HG03575 (cell line): ENCODE measurements at regions not wholly inside any gene's neighbourhood (a gene's known extent, or its start where the extent isn't known, plus 50 kb on each side); places are given as distances from the start of the nearest gene placed in this dataset.

ENCODE experiments used
- ATAC-seq: cut with Tn5 transposase; IDR thresholded peaks from one replicate; pipeline ENCODE4 v1.9.1; 2021; ENCODE audit not compliant: unreplicated experiment, insufficient number of reproducible peaks, low FRiP score; ENCODE audit errors: extremely low read depth

GRCh38 chr10:21171936-21172541, 274.9 kb upstream of the NEBL start:
- no peak for ATAC-seq

DNA sequence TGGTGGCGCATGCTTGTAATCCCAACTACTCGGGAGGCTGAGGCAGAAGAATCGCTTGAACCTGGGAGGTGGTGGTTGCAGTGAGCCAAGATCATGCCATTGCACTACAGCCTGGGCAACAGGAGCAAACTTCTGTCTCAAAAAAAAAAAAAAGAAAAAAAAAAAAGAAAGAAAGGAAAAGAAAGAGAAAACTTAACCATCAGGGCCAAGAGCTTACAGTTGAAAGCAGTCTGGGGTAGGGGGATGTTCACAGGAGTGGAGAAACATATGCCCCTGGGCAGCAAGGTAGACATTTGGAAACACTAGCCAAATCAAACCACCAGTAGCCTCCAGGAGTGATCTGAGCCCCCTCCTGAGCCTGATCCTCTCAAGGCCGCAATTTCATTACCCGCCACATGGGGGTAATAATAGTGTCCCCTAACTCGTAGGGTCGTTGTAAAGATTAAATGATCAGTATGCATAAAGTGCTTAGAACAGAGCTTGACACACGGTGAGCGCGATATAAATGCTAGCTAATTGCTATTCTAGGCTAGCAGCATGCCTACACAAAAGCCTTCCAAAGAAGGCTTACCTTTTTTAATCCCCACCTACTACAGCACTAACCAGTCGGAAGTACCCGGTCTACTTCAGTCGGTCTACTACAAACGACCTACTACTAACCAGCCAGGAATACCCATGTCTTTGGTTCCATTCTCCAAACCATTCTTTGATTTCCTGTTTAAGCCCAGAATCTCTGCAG, 274.3 kb upstream of the NEBL start:
- ATAC-seq, result no peak

DNA sequence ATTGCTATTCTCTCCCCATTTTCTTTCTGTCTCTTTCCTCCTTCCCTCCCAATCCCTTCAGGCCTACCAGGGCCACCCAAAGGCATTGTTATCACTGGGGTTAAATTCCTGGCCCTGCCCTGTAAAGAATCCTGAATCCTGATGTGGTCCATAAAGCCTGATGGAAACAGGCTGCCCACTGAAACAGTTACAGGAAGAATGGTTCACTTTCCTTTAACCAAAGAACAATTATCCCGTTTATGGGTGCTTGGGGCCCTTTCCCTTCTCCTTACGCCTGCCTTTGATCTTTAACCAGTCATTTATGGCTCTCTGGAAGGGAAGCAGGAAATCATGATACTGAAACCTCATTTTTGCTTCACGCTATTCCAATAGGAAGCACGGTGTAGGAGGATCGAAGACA, 273.1 kb upstream of the NEBL start:
- ATAC-seq, result no peak

DNA sequence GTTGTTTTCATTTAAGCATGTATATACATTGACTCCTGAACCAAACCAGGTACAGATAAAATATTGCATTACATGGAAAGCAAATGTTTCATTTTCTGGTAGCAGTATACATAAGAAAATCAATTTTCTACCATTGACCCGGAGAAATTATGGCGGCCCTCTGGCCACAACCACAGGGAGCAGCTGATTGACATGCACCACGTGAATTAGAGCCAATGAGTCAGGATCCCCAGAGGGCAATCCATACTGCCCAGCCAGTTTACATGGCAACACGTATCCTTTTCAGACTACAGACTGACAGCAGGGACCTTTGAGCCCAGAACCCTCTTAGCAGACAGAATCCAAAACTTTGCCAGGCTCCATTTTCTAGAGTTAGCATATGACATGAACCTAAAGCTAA, 272.2 kb upstream of the NEBL start:
- no peak for ATAC-seq

DNA sequence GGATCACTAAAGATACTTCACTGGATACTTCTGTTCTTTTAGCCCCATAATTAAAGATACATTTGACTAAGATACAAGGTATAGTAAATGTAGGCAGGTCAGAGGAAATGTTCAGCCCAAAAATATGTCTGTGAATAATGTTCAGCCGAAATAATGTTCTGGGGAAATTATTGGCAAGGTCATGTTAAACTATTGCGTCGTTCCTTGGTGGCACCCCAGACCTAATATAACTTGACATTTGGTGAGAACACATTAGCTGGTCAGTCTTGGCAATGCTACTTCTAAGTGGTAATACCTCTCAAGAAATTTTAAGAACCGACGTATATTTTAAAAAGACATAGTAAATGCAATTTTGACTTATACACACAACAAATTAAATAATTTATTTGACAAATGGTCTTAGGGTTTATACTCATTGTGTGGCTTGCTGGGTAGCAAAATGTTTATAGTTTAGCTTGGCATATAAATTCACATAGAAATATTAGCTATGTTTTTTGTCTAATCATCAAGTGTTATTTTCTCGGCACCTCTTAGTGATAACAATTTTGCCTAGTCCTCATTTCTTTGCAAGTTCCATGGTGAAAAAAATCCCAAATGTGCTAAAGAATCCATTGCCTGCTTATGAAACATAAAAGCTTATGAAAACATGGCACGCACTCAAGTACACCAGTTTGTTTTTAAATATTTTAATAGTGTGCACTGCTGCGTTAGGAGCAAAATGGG, 270.3 kb upstream of the NEBL start:
- no peak for ATAC-seq

DNA sequence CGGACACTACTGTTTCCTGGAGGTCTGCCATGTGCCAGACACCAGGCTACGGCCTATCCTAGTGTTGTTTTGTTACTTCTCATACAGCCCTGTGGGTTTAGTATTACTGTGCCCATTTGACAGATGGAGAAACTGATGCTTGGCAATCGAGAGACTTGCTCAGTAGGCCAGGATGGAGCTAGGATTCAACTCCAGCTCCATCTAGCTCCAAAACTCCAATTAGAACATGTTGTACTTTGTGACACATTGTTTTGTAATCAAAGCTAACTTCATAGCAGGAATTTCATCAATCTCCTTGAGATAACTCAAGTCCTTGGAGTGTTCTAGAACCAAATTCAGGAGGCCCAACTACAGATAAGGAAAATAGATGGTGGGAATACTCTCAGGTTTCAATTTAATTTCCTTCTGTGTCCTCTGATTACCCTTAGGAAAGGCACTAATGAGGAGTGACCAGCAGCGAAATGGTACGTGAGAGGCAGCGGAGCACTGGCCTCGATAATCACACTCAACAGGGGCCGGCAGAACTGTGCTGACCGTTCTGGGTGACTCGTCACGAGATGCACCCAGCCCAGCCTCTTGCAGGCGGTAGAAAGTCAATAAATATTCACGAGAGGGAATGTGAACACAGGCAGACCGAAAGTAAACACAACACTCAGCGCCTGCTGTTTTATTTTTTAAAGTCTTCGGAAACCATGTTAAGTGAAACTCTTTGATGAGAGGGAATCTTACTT, 269.6 kb upstream of the NEBL start:
- ATAC-seq, result no peak

GRCh38 chr10:21165489-21165888, 268.4 kb upstream of the NEBL start:
- ATAC-seq, result no peak

- ATAC-seq, result no peak
These were observed 267.6 kb upstream of the NEBL start for GRCh38 chr10:21164687-21165086.

DNA sequence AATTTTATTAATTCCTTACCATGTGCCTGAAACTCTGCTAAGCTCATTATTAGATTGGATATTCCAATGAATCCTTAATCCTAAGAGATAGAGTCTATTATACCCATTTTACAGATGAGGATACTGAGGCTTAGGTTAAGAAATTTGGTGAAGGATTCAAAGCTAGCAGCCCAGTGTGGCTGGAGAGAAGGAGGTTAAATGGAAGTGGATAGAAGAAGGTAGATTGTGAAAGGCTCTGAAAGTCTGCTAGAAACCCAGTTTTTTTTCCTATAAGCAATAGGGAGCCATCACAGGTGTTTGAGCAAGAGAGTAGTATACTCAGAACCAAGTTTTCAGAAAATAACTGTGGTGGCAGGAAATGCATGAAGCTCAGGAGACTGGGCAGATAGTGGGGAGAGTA, 265.8 kb upstream of the NEBL start:
- no peak for ATAC-seq

DNA sequence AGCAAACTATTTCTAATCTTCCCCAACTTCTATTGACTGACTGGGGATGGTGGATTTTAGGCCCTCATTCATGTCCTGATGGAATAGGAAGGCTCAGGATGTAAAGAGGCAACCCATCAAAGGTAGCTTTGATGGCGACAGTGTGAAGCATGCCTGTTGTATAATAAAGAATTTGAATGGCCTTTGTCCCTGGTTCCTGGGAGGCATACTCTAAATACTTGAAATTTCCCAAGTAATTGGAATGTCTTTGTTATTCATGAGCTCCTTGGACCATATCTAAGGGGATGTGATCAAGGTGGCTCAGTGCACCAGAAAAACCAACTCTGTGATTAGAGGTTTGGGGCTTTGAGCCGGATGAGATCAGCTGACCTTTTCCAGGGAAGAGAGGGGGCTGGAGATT, 264.5 kb upstream of the NEBL start:
- no peak for ATAC-seq

GRCh38 chr10:21161090-21161625, 264.0 kb upstream of the NEBL start:
- no peak for ATAC-seq

DNA sequence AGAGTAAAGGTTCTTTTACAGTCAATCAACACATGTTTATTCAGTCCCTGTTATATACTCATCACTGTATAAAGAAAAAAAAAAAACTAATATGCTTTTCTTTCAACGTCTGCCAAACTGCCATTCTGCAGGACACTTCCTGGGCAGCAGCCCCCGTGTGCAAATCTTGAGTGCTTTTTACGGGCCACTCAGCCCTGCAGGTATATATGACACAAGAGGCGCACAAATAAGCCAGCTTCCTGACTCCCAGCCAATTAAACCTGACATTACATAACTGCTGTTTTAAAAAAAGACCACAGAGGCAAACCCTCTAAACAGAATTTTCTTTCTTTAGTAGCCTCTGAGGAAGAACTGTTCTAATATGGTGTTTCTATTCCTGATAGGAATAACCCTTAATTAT, 263.0 kb upstream of the NEBL start:
- ATAC-seq, result no peak

DNA sequence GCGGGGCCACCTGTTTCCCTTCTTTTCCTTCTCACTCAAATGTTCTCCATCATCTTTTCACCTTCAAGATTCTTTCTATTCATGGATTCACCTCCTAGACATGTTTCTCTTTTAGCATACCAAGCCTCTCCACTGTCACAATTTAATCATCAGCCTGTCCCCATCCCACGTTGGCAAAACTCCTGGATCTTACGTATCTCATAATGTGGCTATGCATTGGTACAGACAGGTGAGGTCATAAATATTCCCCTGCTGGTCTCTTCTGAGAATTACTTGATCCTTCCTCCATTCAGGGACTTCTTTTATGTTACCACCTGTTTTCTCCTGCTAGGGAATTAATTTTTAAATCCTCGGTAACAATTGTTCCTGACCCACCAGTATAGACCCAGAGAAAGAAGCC, 262.6 kb upstream of the NEBL start:
- ATAC-seq, result no peak

GRCh38 chr10:21158301-21158700, 261.2 kb upstream of the NEBL start:
- no peak for ATAC-seq

DNA sequence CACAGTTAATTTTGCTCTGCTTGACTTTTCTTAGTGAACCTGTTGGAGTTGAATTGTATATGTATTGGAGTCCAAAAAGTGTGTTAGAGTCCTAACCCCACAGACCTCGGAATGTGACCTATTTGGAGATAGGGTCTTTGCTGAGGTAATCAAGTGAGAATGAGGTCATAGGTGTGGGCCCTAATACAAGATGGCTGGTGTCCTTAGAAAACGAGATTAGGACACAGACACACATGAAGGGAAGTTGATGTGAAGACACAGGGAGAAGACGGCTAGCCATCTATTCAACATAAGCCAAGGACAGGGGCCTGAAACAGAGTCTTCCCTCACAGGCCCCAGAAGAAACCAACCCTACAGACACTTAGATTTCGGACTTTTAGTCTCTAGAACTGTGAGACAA, 260.6 kb upstream of the NEBL start:
- no peak for ATAC-seq

- ATAC-seq, result no peak
These were observed 253.1 kb upstream of the NEBL start for GRCh38 chr10:21150166-21150565.

- ATAC-seq, result no peak
These were observed 249.3 kb upstream of the NEBL start for GRCh38 chr10:21146436-21146789.

- no peak for ATAC-seq
These were observed 248.8 kb upstream of the NEBL start for GRCh38 chr10:21145751-21146435.

GRCh38 chr10:21144047-21144446, 246.9 kb upstream of the NEBL start:
- ATAC-seq, result no peak
